ENCODE measurements at regions not wholly inside any gene's neighbourhood (a gene's known extent, or its start where the extent isn't known, plus 50 kb on each side); places are given as distances from the start of the nearest gene placed in this dataset.
"Not testable (repeated sequence)": the region's sequence is repeated elsewhere in the genome, so short reads cannot be mapped to it uniquely, and the experiment has no call there.

GRCh38 chr14:88929656-88930436 lies 105.4 kb downstream of the TTC8 start:
- DNase-seq (ENCODE audit: insufficient read length, low spot score) = no peak
- no peak for FAIRE-seq

- FAIRE-seq (no peak), DNase-seq (ENCODE audit: insufficient read length, low spot score) (no peak)
Observed at GRCh38 chr14:88931321-88932110, 107.1 kb downstream of the TTC8 start.

GRCh38 chr14:88933191-88933590 lies 108.7 kb downstream of the TTC8 start:
- FAIRE-seq (no peak), DNase-seq (ENCODE audit: insufficient read length, low spot score) (no peak)

GRCh38 chr14:88934351-88934806 lies 109.9 kb downstream of the TTC8 start:
- FAIRE-seq (no peak), DNase-seq (ENCODE audit: insufficient read length, low spot score) (no peak)

GRCh38 chr14:88935083-88935482 lies 110.6 kb downstream of the TTC8 start:
- FAIRE-seq = no peak

GRCh38 chr14:88937706-88938105 lies 113.3 kb downstream of the TTC8 start:
- FAIRE-seq = no peak
- no peak for DNase-seq (ENCODE audit: insufficient read length, low spot score)

More at GRCh38 chr14:88935083-88935482, 110.6 kb downstream of the TTC8 start:
- no peak for DNase-seq (ENCODE audit: insufficient read length, low spot score)

- FAIRE-seq (no peak), DNase-seq (ENCODE audit: insufficient read length, low spot score) (no peak)
Observed at GRCh38 chr14:88940671-88941070, 116.2 kb downstream of the TTC8 start.

GRCh38 chr14:88941414-88941813 lies 117.0 kb downstream of the TTC8 start:
- no peak for DNase-seq (ENCODE audit: insufficient read length, low spot score)
- no peak for FAIRE-seq

GRCh38 chr14:88947646-88948598 lies 123.5 kb downstream of the TTC8 start:
- no peak for DNase-seq (ENCODE audit: insufficient read length, low spot score)

GRCh38 chr14:88950069-88950468 lies 125.6 kb downstream of the TTC8 start:
- FAIRE-seq = no peak
- no peak for DNase-seq (ENCODE audit: insufficient read length, low spot score)

More at GRCh38 chr14:88947646-88948598, 123.5 kb downstream of the TTC8 start:
- no peak for FAIRE-seq

GRCh38 chr14:88951370-88951769 lies 126.9 kb downstream of the TTC8 start:
- no peak for FAIRE-seq
- no peak for DNase-seq (ENCODE audit: insufficient read length, low spot score)

GRCh38 chr14:88952901-88953300 lies 128.4 kb downstream of the TTC8 start:
- FAIRE-seq (no peak), DNase-seq (ENCODE audit: insufficient read length, low spot score) (no peak)

GRCh38 chr14:88955455-88955854 lies 131.0 kb downstream of the TTC8 start:
- FAIRE-seq (no peak), DNase-seq (ENCODE audit: insufficient read length, low spot score) (no peak)

GRCh38 chr14:88960496-88960895 lies 136.0 kb downstream of the TTC8 start:
- no peak for DNase-seq (ENCODE audit: insufficient read length, low spot score)
- no peak for FAIRE-seq

- DNase-seq (ENCODE audit: insufficient read length, low spot score) (no peak), FAIRE-seq (no peak)
Observed at GRCh38 chr14:88961214-88961613, 136.8 kb downstream of the TTC8 start.

GRCh38 chr14:88962356-88962755 lies 137.9 kb downstream of the TTC8 start:
- DNase-seq (ENCODE audit: insufficient read length, low spot score) (no peak), FAIRE-seq (no peak)

GRCh38 chr14:88967299-88967698 lies 142.8 kb downstream of the TTC8 start:
- no peak for DNase-seq (ENCODE audit: insufficient read length, low spot score)
- no peak for FAIRE-seq

- DNase-seq (ENCODE audit: insufficient read length, low spot score) (no peak), FAIRE-seq (no peak)
Observed at GRCh38 chr14:88975043-88975830, 150.8 kb downstream of the TTC8 start.

- no peak for FAIRE-seq
- no peak for DNase-seq (ENCODE audit: insufficient read length, low spot score)
Observed at GRCh38 chr14:88975926-88976325, 151.5 kb downstream of the TTC8 start.

GRCh38 chr14:88980907-88981306 lies 156.5 kb downstream of the TTC8 start:
- DNase-seq (ENCODE audit: insufficient read length, low spot score); FAIRE-seq: not testable (repeated sequence)
